ENCODE measurements at regions not wholly inside any gene's neighbourhood (a gene's known extent, or its start where the extent isn't known, plus 50 kb on each side); places are given as distances from the start of the nearest gene placed in this dataset.
A peak's percentile ranks its signal among the peaks of the same experiment; 100 is the strongest.
"Not testable (repeated sequence)": the region's sequence is repeated elsewhere in the genome, so short reads cannot be mapped to it uniquely, and the experiment has no call there.

GRCh38 chr10:84012831-84013458, 126.4 kb upstream of the GHITM start:
- H3K79me2 ChIP-seq (ENCODE audit: low read length), result no peaks in the 10 kb centered on the region

GRCh38 chr10:84015877-84016595, 123.3 kb upstream of the GHITM start:
- DNase-seq, result no peak
- Histone ChIP-seq H3K9ac (ENCODE audit: low read length) (no peak overlapping the region), H3K36me3 (replicated peaks; ENCODE audit: insufficient read depth, low read length) (no peaks in the 10 kb centered on the region), H3K4me3 (ENCODE audit: low read length) (no peak overlapping the region), H3K9me3 (replicated peaks; ENCODE audit: insufficient read depth, low read length) (no peaks in the 10 kb centered on the region), H3K4me2 (ENCODE audit: low read depth, low read length) (no peak overlapping the region), H3K27me3 (replicated peaks; ENCODE audit: insufficient read depth, low read length) (no peaks in the 10 kb centered on the region), H4K20me1 (ENCODE audit: insufficient read depth, low read length) (no peaks in the 10 kb centered on the region), H3K9me2 (replicated peaks; ENCODE audit: insufficient read depth, low read length) (no peaks in the 10 kb centered on the region), H3F3A (ENCODE audit: insufficient read depth, low read length) (no peaks in the 10 kb centered on the region), H3K79me2 (ENCODE audit: low read length) (no peaks in the 10 kb centered on the region), H2AFZ (ENCODE audit: low read length) (no peak overlapping the region), H3K27ac (ENCODE audit: low read length) (no peak overlapping the region), H3K4me1 (ENCODE audit: low read length) (peaks cover 12% of the 10 kb centered on the region; the same call in 1 of the 2 replicates)
- TF ChIP-seq EZH2 (optimal IDR thresholded peaks at IDR 0.05; ENCODE audit: low read depth, low read length), result no peak

More at GRCh38 chr10:84012831-84013458, 126.4 kb upstream of the GHITM start:
- Histone ChIP-seq H3K27me3 (replicated peaks; ENCODE audit: insufficient read depth, low read length) (no peaks in the 10 kb centered on the region), H4K20me1 (ENCODE audit: insufficient read depth, low read length) (no peaks in the 10 kb centered on the region), H2AFZ (ENCODE audit: low read length) (no peak overlapping the region), H3K4me1 (ENCODE audit: low read length) (peaks cover 8% of the 10 kb centered on the region; the same call in 1 of the 2 replicates), H3K4me3 (ENCODE audit: low read length) (no peak overlapping the region), H3K9ac (ENCODE audit: low read length) (no peak overlapping the region), H3F3A (ENCODE audit: insufficient read depth, low read length) (no peaks in the 10 kb centered on the region), H3K27ac (ENCODE audit: low read length) (no peak overlapping the region), H3K36me3 (replicated peaks; ENCODE audit: insufficient read depth, low read length) (no peaks in the 10 kb centered on the region), H3K9me3 (replicated peaks; ENCODE audit: insufficient read depth, low read length) (no peaks in the 10 kb centered on the region), H3K4me2 (ENCODE audit: low read depth, low read length) (no peak overlapping the region), H3K9me2 (replicated peaks; ENCODE audit: insufficient read depth, low read length) (no peaks in the 10 kb centered on the region)
- no peak for TF ChIP-seq EZH2phosphoT487 (IDR thresholded peaks at IDR 0.05; ENCODE audit: low read length)
- no peak for TF ChIP-seq EZH2 (optimal IDR thresholded peaks at IDR 0.05; ENCODE audit: low read depth, low read length)
- no peak for TF ChIP-seq CTCF (IDR thresholded peaks at IDR 0.05; ENCODE audit: low read length)
- DNase-seq, result peak; percentile 12

GRCh38 chr10:84018826-84019225, 120.5 kb upstream of the GHITM start:
- DNase-seq, result no peak
- no peaks in the 10 kb centered on the region for H3K27me3 ChIP-seq (replicated peaks; ENCODE audit: insufficient read depth, low read length)
- no peak overlapping the region for H3K4me3 ChIP-seq (ENCODE audit: low read length)
- no peaks in the 10 kb centered on the region for H4K20me1 ChIP-seq (ENCODE audit: insufficient read depth, low read length)
- H3K9me2 ChIP-seq (replicated peaks; ENCODE audit: insufficient read depth, low read length), result no peaks in the 10 kb centered on the region
- H3K9ac ChIP-seq (ENCODE audit: low read length), result no peak overlapping the region
- H3F3A ChIP-seq (ENCODE audit: insufficient read depth, low read length), result no peaks in the 10 kb centered on the region
- no peaks in the 10 kb centered on the region for H3K79me2 ChIP-seq (ENCODE audit: low read length)
- H2AFZ ChIP-seq (ENCODE audit: low read length), result no peak overlapping the region
- no peaks in the 10 kb centered on the region for H3K9me3 ChIP-seq (replicated peaks; ENCODE audit: insufficient read depth, low read length)
- H3K27ac ChIP-seq (ENCODE audit: low read length), result no peak overlapping the region
- H3K4me2 ChIP-seq (ENCODE audit: low read depth, low read length), result no peak overlapping the region
- no peak for TF ChIP-seq CTCF (IDR thresholded peaks at IDR 0.05; ENCODE audit: low read length)
- no peak for TF ChIP-seq EZH2phosphoT487 (IDR thresholded peaks at IDR 0.05; ENCODE audit: low read length)
- TF ChIP-seq EZH2 (optimal IDR thresholded peaks at IDR 0.05; ENCODE audit: low read depth, low read length), result no peak
- 0 out of 2 replicates have a peak, but pooled peaks cover 5% of the 10 kb centered on the region for H3K4me1 ChIP-seq (ENCODE audit: low read length)
- H3K36me3 ChIP-seq (replicated peaks; ENCODE audit: insufficient read depth, low read length), result no peaks in the 10 kb centered on the region

- H3K79me2 ChIP-seq (ENCODE audit: low read length); H3K27me3 ChIP-seq (replicated peaks; ENCODE audit: insufficient read depth, low read length); H3K36me3 ChIP-seq (replicated peaks; ENCODE audit: insufficient read depth, low read length); H3K4me1 ChIP-seq (ENCODE audit: low read length); H2AFZ ChIP-seq (ENCODE audit: low read length); H3K9me2 ChIP-seq (replicated peaks; ENCODE audit: insufficient read depth, low read length); H3K27ac ChIP-seq (ENCODE audit: low read length); H4K20me1 ChIP-seq (ENCODE audit: insufficient read depth, low read length); H3K4me2 ChIP-seq (ENCODE audit: low read depth, low read length); H3F3A ChIP-seq (ENCODE audit: insufficient read depth, low read length); H3K4me3 ChIP-seq (ENCODE audit: low read length); H3K9ac ChIP-seq (ENCODE audit: low read length); H3K9me3 ChIP-seq (replicated peaks; ENCODE audit: insufficient read depth, low read length): not testable (repeated sequence)
- DNase-seq, result peak; percentile 64
These were observed 119.4 kb upstream of the GHITM start for GRCh38 chr10:84019854-84020458.

Measured in MM.1S (cell line).